Liver (tissue), 8 donors: ENCODE measurements at regions not wholly inside any gene's neighbourhood (a gene's known extent, or its start where the extent isn't known, plus 50 kb on each side); places are given as distances from the start of the nearest gene placed in this dataset.
"Not testable (repeated sequence)": the region's sequence is repeated elsewhere in the genome, so short reads cannot be mapped to it uniquely, and the experiment has no call there.

Experiments
- DNase-seq: peaks from one replicate; pipeline ENCODE4 v3.0.0-alpha.2; 2017; ENCODE audit warnings: low spot score
- H3K27ac ChIP-seq, 2 donors: one replicate each; pipeline ENCODE4 v1.7.0; 2013; ENCODE audit warnings: inconsistent platforms in 2 of 2, low read length in 2 of 2, control low read depth in 1 of 2, low read depth in 1 of 2, mild to moderate bottlenecking in 1 of 2
- H3K27me3 ChIP-seq, 4 donors: one replicate each; pipeline versions ENCODE4 v1.6.1 to v1.7.0; 2013; ENCODE audit warnings: low read length in 3 of 4, inconsistent platforms in 1 of 4, mild to moderate bottlenecking in 1 of 4, moderate library complexity in 1 of 4; ENCODE audit not compliant: control insufficient read depth in 4 of 4, insufficient read depth in 4 of 4
- H3K36me3 ChIP-seq, 4 donors: one replicate each; pipeline versions ENCODE4 v1.6.1 to v1.7.0; 2013; ENCODE audit warnings: low read length in 3 of 4, mild to moderate bottlenecking in 3 of 4, low read depth in 1 of 4, moderate library complexity in 1 of 4; ENCODE audit not compliant: control insufficient read depth in 4 of 4, insufficient read depth in 3 of 4
- H3K4me1 ChIP-seq, 4 donors: one replicate each; pipeline versions ENCODE4 v1.6.1 to v1.7.0; 2013; ENCODE audit warnings: low read length in 3 of 4, mild to moderate bottlenecking in 3 of 4, moderate library complexity in 1 of 4; ENCODE audit not compliant: control insufficient read depth in 4 of 4, insufficient read depth in 4 of 4
- H3K4me3 ChIP-seq, 3 donors: one replicate each; pipeline versions ENCODE4 v1.6.1 to v1.7.0; 2013; ENCODE audit warnings: low read length in 3 of 3, control low read depth in 1 of 3, low read depth in 1 of 3, mild to moderate bottlenecking in 1 of 3
- H3K9ac ChIP-seq, 2 donors: one replicate each; pipeline ENCODE4 v1.7.0; 2013; ENCODE audit warnings: low read length in 2 of 2, mild to moderate bottlenecking in 2 of 2, moderate library complexity in 2 of 2, control low read depth in 1 of 2, low read depth in 1 of 2
- H3K9me3 ChIP-seq, 4 donors: one replicate each; pipeline versions ENCODE4 v1.6.1 to v1.7.0; 2013; ENCODE audit warnings: low read length in 3 of 4; ENCODE audit not compliant: control insufficient read depth in 4 of 4
- ATF3 ChIP-seq: IDR thresholded peaks from 2 replicates; pipeline ENCODE4 v1.6.1; 2016; ENCODE audit warnings: antibody characterized with exemption
- EGR1 ChIP-seq, 2 donors: IDR thresholded peaks; 2 replicates each; pipeline ENCODE4 v1.6.1; 2016 to 2018; ENCODE audit warnings: antibody characterized with exemption in 2 of 2, low read depth in 2 of 2
- FOXA1 ChIP-seq: IDR thresholded peaks from 2 replicates; pipeline ENCODE4 v1.6.1; 2016; ENCODE audit warnings: antibody characterized with exemption
- FOXA2 ChIP-seq: IDR thresholded peaks from 2 replicates; pipeline ENCODE4 v1.6.1; 2016; ENCODE audit warnings: antibody characterized with exemption
- GABPA ChIP-seq, 2 donors: IDR thresholded peaks in 1 of 2; conservative IDR thresholded peaks in 1 of 2; 2 replicates each; pipeline ENCODE4 v1.6.1; 2016; ENCODE audit warnings: antibody characterized with exemption in 2 of 2, mild to moderate bottlenecking in 1 of 2, moderate library complexity in 1 of 2
- HNF4A ChIP-seq, 2 donors: conservative IDR thresholded peaks; 2 replicates each; pipeline ENCODE4 v1.6.1; 2016; ENCODE audit warnings: antibody characterized with exemption in 2 of 2, mild to moderate bottlenecking in 2 of 2
- HNF4G ChIP-seq: IDR thresholded peaks from 2 replicates; pipeline ENCODE4 v1.6.1; 2016; ENCODE audit warnings: antibody characterized with exemption
- JUND ChIP-seq, 2 donors: IDR thresholded peaks; 2 replicates each; pipeline ENCODE4 v1.6.1; 2016; ENCODE audit warnings: antibody characterized with exemption in 2 of 2
- NR2F2 ChIP-seq: IDR thresholded peaks from 2 replicates; pipeline ENCODE4 v1.6.1; 2016; ENCODE audit warnings: antibody characterized with exemption
- RAD21 ChIP-seq, 2 donors: IDR thresholded peaks; 2 replicates each; pipeline ENCODE4 v1.6.1; 2016; ENCODE audit warnings: antibody characterized with exemption in 2 of 2, mild to moderate bottlenecking in 2 of 2
- RXRA ChIP-seq, 2 donors: IDR thresholded peaks; 2 replicates each; pipeline ENCODE4 v1.6.1; 2017 to 2018; ENCODE audit warnings: antibody characterized with exemption in 2 of 2, mild to moderate bottlenecking in 1 of 2
- SP1 ChIP-seq: IDR thresholded peaks from 2 replicates; pipeline ENCODE4 v1.6.1; 2018; ENCODE audit warnings: antibody characterized with exemption, mild to moderate bottlenecking
- TAF1 ChIP-seq: conservative IDR thresholded peaks from 2 replicates; pipeline ENCODE4 v1.6.1; 2016; ENCODE audit warnings: antibody characterized with exemption, mild to moderate bottlenecking
- ZBTB33 ChIP-seq: IDR thresholded peaks from 2 replicates; pipeline ENCODE4 v1.6.1; 2016; ENCODE audit warnings: antibody characterized with exemption
- WGBS: extraction: QIAGEN DNeasy Blood & Tissue Kit; methylation state at CpG from one replicate; pipeline ENCODE4 v1.1.7; 2013; 5-methylcytosine and 5-hydroxymethylcytosine counted together
- TF ChIP-seq, protein P1 (sequence below): IDR thresholded peaks from 2 replicates; pipeline ENCODE4 v1.6.1; 2016; ENCODE audit warnings: antibody characterized with exemption
- TF ChIP-seq, protein P2 (sequence below): IDR thresholded peaks from 2 replicates; pipeline ENCODE4 v1.6.1; 2016; ENCODE audit warnings: antibody characterized with exemption, mild to moderate bottlenecking
- TF ChIP-seq, protein P3 (sequence below): fragments of 150-350 bp; IDR thresholded peaks from 2 replicates; pipeline ENCODE4 v1.5.1; 2017; ENCODE audit warnings: improper control_type of control experiment, low read depth, low read length; ENCODE audit not compliant: missing input control
- donor health status: healthy.
- donor health status: healthy.
- donor health status: healthy.
- donor health status: healthy.
- donor health status: healthy.

GRCh38 chr6:51005779-51006178, 187.1 kb downstream of the TFAP2B start:
- TF ChIP-seq, protein P1, sequence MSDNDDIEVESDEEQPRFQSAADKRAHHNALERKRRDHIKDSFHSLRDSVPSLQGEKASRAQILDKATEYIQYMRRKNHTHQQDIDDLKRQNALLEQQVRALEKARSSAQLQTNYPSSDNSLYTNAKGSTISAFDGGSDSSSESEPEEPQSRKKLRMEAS = no peak
- DNase-seq = no peak

GRCh38 chr6:51007237-51007636, 188.6 kb downstream of the TFAP2B start:
- Histone ChIP-seq H3K9me3 (no peaks in the 10 kb centered on the region), H3K27me3 (no peaks in the 10 kb centered on the region), H3K9ac (no peak overlapping the region), H3K36me3 (no peaks in the 10 kb centered on the region), H3K27ac (no peak overlapping the region), H3K4me1 (no peaks in the 10 kb centered on the region), H3K4me3 (no peak overlapping the region)
- DNase-seq = no peak
- no peak for TF ChIP-seq GABPA (IDR thresholded peaks at IDR 0.05 in 1 of 2, conservative IDR thresholded peaks at IDR 0.05 in 1 of 2)
- no peak for TF ChIP-seq NR2F2
- TF ChIP-seq FOXA2 = no peak

More at GRCh38 chr6:51005779-51006178, 187.1 kb downstream of the TFAP2B start:
- H3K9ac ChIP-seq = no peak overlapping the region
- H3K4me3 ChIP-seq = no peak overlapping the region
- H3K9me3 ChIP-seq = no peaks in the 10 kb centered on the region
- no peaks in the 10 kb centered on the region for H3K36me3 ChIP-seq
- no peak overlapping the region for H3K27ac ChIP-seq
- peaks cover 0 to 4% (median 0%) of the 10 kb centered on the region in 4 donors for H3K4me1 ChIP-seq
- no peaks in the 10 kb centered on the region for H3K27me3 ChIP-seq

DNA sequence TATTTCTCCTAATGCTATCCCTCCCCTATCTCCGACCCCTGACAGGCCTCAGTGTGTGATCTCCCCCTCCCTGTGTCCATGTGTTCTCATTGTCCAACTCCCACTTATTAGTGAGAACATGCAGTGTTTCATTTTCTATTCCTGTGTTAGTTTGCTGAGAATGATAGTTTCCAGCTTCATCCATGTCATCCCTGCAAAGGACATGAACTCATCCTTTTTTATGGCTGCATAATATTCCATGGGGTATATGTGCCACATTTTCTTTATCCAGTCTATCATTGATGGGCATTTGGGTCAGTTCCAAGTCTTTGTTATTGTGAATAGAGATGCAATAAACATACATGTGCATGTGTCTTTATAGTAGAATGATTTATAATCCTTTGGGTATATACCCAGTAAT, 190.0 kb downstream of the TFAP2B start:
- 87% methylated on average over 1 of the region's 1 CpG for WGBS

DNA sequence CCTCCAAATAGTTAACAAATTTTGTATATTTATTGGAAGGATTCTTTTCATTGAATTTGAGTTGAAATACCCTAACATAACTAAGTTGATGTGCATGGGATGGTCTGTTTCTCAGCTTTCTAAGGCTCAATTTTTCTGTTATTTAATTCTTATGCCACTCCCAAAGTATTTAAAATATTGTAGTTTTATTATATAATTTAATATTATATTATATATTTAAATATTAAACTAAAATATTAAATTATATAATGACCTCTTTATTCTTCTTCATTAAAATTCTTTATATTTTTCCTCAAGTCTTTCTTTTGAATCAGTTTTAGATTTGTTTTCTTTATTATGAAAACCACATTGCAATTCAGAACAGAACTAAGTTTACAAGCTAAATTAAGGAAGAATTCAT, 194.7 kb downstream of the TFAP2B start:
- no peaks in the 10 kb centered on the region for H3K27me3 ChIP-seq
- H3K9ac ChIP-seq = no peak overlapping the region
- no peak for DNase-seq
- no peaks in the 10 kb centered on the region for H3K4me1 ChIP-seq
- H3K27ac ChIP-seq = no peak overlapping the region
- H3K36me3 ChIP-seq = no peaks in the 10 kb centered on the region
- TF ChIP-seq GABPA (IDR thresholded peaks at IDR 0.05 in 1 of 2, conservative IDR thresholded peaks at IDR 0.05 in 1 of 2) (no peak), TAF1 (no peak), EGR1 (IDR thresholded peaks at IDR 0.05; ENCODE audit: low read depth in 2 of 2) (no peak), FOXA2 (no peak), SP1 (no peak), HNF4A (conservative IDR thresholded peaks at IDR 0.05) (no peak), FOXA1 (no peak), NR2F2 (no peak), RAD21 (IDR thresholded peaks at IDR 0.05) (no peak), ZBTB33 (no peak), HNF4G (no peak), RXRA (IDR thresholded peaks at IDR 0.05) (no peak), JUND (IDR thresholded peaks at IDR 0.05) (no peak), ATF3 (no peak)
- TF ChIP-seq, protein P2, sequence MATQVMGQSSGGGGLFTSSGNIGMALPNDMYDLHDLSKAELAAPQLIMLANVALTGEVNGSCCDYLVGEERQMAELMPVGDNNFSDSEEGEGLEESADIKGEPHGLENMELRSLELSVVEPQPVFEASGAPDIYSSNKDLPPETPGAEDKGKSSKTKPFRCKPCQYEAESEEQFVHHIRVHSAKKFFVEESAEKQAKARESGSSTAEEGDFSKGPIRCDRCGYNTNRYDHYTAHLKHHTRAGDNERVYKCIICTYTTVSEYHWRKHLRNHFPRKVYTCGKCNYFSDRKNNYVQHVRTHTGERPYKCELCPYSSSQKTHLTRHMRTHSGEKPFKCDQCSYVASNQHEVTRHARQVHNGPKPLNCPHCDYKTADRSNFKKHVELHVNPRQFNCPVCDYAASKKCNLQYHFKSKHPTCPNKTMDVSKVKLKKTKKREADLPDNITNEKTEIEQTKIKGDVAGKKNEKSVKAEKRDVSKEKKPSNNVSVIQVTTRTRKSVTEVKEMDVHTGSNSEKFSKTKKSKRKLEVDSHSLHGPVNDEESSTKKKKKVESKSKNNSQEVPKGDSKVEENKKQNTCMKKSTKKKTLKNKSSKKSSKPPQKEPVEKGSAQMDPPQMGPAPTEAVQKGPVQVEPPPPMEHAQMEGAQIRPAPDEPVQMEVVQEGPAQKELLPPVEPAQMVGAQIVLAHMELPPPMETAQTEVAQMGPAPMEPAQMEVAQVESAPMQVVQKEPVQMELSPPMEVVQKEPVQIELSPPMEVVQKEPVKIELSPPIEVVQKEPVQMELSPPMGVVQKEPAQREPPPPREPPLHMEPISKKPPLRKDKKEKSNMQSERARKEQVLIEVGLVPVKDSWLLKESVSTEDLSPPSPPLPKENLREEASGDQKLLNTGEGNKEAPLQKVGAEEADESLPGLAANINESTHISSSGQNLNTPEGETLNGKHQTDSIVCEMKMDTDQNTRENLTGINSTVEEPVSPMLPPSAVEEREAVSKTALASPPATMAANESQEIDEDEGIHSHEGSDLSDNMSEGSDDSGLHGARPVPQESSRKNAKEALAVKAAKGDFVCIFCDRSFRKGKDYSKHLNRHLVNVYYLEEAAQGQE = no peak
- TF ChIP-seq, protein P1 = no peak
- TF ChIP-seq, protein P3, sequence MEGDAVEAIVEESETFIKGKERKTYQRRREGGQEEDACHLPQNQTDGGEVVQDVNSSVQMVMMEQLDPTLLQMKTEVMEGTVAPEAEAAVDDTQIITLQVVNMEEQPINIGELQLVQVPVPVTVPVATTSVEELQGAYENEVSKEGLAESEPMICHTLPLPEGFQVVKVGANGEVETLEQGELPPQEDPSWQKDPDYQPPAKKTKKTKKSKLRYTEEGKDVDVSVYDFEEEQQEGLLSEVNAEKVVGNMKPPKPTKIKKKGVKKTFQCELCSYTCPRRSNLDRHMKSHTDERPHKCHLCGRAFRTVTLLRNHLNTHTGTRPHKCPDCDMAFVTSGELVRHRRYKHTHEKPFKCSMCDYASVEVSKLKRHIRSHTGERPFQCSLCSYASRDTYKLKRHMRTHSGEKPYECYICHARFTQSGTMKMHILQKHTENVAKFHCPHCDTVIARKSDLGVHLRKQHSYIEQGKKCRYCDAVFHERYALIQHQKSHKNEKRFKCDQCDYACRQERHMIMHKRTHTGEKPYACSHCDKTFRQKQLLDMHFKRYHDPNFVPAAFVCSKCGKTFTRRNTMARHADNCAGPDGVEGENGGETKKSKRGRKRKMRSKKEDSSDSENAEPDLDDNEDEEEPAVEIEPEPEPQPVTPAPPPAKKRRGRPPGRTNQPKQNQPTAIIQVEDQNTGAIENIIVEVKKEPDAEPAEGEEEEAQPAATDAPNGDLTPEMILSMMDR = no peak
- no peak overlapping the region for H3K4me3 ChIP-seq
- H3K9me3 ChIP-seq = no peaks in the 10 kb centered on the region

More for the DNA sequence above, 190.0 kb downstream of the TFAP2B start:
- H3K9me3 ChIP-seq, H3K4me1 ChIP-seq, H3K4me3 ChIP-seq, H3K36me3 ChIP-seq, H3K27me3 ChIP-seq, H3K27ac ChIP-seq, DNase-seq, H3K9ac ChIP-seq: not testable (repeated sequence)
